GM18861 (cell line): ENCODE measurements at regions not wholly inside any gene's neighbourhood (a gene's known extent, or its start where the extent isn't known, plus 50 kb on each side); places are given as distances from the start of the nearest gene placed in this dataset.

Experiments
- ATAC-seq: cut with Tn5 transposase; IDR thresholded peaks from one replicate; pipeline ENCODE4 v1.9.1; 2021; ENCODE audit not compliant: unreplicated experiment

DNA sequence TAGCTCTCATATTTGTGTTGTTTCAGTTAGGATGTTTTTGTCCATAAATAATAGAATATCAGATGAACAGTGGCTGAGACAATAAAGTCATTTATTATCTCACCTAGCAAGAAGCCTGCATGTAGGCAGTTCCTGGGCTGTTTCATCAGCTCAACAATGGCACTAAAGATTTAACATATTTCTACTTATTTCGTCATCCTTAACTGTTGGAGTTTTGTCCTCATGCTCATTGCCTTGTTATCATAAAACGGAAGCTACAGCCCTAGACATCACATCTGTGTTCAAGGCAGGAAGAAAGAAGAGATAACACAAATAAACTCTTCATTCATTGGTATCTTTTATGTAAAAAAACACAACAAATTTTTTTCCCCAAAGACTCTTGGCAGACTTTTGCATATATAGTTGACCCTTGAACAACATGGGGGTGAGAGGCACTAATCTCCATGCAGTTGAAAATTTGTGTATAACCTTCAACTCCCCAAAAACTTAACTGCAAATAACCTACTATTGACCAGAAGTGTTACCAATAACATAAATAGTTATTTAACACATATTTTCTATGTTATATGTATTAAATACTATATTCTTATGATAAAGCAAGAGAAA lies 277.2 kb upstream of the ADRA1B start:
- no peak for ATAC-seq

DNA sequence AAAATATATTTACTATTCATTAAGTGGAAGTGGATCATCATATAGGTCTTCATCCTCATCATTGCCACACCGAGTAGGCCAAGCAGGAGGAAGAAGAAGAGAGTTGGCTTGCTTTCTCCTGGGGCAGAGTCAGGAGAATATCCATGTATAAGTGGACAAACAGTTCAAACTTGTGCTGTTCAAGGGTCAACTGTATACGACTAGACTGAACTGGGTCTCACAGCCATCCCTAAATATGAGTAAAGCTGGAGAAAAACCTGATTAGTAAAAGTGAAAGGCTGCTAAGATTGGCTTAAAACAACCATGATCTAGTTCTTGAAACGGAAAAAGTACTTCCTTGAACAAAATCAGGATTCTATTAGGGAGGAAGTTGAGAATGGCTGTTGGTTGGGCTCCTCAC lies 276.7 kb upstream of the ADRA1B start:
- ATAC-seq = no peak

DNA sequence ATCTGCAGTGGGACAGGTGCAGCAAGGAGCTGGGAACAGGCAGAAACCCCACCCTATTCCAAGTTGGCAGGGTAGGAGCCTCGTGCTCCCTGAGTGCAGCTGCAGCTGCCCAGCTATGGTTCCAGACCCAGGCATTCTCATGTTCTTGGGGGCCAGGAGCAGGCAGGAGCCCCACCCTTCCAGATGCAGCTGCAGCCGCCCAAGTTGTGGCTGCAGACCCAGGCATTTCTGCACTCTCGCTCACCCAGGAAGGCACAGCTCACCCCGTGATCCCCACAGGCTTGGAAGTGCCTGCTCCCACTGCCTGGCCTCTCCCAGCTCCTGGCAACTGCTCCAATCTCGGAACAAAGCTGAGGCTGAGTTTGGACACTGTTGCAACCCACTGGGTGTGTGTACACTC lies 275.8 kb upstream of the ADRA1B start:
- ATAC-seq = no peak

DNA sequence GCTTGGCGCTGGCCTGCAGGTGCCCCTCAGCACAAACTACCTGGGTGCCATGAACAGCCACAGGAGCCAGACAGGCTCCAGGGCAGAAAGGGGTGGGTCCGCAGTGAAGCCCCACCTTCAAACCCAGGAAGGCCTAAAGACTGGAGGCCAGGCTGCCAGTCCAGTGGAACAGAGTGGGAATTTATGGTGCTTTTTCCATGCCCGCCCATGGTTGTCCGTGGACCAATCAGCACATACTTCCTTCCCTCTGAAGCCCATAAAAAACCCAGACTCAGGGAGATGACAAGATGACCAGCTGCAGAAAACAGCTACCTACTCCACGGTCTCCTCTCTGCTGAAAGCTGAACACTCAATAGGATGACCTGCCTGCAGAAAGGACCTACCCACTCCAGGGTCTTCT lies 275.4 kb upstream of the ADRA1B start:
- no peak for ATAC-seq

DNA sequence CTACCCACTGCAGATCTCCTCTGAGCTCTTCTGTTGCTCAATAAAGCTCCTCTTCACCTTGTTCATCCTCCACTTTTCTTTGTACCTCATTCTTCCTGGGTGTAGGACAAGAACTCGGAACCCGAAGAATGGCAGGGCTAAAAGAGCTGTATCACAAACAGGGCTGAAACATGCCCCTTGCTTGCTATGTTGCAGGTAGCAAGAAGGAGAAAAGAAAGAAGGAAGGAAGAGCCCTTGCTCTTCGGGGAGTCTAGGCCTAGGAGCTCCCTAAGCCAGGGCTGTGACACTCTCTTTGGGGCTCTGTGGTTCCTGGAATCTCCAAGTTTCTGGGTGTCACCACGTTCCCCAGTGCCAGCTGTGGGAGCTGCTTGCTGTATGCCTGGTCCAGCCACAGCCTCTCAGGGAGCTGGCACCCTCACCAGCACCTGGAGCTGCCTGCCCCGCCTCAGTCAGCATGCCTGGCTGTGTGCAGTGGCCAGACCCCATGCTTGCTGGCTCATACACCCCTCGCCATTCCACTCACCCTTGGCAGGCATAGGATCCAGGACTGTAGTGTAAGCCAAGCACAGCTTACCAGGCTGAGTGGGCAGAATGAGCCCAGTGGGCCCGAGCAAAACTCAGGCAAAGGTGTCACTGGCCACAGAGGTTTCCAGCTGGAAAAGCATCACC lies 274.8 kb upstream of the ADRA1B start:
- ATAC-seq = no peak

DNA sequence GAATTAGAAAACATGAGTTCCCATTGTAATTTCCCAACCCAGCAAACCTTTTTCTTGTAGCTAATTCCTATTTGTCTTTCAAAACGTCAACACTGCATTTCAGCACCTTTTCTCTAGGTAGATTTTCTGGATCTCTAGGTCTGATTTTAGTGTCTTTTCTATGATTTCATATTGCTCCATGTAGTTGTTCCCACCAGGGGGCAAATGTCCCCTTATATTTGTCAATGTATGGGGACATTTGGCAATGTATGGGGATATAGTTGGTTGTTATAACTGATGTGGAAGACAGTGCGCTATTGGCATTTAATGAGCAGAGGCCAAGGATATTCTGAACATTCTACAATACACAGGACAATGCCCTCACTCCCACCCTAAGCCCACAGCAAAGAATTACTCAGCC lies 273.9 kb upstream of the ADRA1B start:
- ATAC-seq = no peak

DNA sequence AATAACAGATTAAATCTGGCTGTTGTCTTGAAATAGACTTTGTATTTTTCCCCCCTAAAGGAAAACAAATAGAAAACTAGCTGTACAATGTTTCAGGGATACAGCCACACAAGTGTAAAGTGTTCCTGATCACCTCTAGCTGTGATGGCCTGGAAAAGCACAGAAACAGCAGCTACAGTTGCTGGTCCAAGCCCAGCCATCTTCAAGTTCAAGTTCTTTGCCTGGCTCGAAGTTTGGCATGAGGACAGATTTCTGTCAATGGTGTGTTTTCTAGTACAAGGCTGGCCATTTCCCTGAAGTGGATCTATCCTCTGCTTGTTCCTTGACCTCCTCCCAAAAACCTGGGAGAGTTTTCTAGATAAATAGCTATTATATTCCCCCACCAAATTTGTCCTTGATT lies 272.2 kb upstream of the ADRA1B start:
- ATAC-seq = no peak

DNA sequence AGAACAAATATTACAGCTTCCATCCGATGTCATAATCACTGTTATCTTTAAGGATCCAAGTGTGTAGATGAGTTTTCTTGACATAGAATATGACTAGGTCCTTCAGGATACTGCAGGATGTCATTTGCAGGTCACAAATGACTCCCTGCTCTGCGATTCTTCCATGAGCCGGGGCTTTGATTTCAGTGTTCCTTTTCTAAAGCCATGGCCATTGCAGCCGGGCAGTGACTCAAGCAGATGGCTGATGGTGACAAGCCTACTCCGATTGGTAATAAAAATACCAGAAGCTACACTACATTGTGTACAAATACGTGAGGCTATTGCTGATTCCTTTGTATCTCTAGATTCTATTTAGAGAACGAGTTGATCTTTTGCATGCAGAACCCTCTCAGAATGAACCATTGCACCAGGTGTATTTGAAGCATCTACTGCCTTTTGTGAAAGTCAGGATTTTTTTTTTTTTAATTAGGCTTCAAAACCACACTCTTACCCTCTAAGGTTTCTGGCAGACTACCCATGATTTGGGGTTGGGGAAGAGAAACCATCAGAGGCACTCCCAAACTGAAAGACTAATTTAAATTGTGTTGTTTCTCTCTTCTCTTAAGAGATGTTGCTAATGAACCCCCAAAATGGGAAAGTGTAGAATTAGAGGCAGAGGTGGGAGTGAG lies 271.0 kb upstream of the ADRA1B start:
- ATAC-seq = no peak

DNA sequence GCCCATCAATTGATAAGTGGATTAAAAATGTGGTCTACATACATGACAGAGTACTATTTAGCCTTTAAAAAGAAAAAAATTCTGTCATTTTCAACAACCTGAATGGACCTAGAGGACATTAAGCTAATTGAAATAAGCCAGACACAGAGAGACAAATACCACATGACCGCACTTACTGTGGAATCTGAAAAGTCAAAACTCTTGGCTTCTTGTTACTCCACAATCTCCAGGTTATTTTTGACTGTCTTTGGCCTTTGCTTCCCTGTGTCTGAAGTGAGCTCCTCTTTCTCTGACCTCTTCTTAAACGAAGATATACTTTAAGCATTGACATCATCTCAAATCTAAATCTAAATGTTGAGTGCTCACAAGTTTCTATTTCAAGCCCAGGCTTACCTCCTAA lies 265.5 kb upstream of the ADRA1B start:
- no peak for ATAC-seq

DNA sequence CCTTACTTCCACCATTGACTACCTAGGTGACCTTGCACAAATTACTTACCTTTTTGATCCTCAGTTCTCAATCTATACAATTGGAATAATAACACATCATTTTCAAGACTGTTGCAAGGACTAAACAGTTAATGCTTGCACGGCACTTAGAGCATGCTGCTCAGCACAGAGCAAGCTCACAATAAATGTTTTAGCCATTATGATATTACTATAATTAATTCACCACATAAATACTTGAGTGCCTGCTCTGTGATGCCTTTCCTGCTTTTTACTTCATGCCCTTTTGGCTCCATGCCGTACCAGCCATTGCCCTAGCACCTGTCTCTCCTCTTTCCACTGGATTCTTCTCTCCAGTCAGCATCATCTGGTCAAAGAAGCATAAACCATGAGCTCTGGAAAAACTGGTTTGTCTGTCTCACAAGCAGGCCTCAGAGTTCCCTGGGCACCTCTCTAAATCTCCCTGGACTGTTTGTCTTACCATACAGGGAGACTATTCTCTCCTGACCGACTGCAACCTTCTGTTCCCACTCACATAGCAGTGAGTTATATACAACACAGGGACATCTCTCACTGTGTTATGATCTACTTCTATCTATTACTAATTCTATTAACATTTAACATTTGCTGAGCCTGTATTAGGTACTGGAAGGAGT lies 260.4 kb upstream of the ADRA1B start:
- ATAC-seq = no peak

DNA sequence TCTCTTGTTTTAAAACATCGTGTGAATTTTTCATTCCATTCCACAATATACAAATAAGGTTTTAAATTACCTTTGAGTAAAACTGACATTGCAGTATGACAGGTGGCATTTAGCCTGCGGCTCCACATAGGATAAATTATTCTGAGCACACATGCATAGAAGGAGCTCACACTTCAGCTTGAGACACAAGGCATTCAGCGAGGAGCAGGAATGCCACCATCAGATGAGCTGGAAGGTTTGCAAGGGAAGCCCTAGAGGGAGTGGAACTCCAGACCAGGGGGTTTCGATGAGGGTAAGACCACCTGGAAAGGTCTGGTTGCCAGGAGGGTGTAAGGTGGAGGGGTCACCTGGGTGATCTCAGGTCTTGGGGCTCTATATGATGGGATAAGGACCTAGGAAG lies 259.0 kb upstream of the ADRA1B start:
- ATAC-seq = no peak

DNA sequence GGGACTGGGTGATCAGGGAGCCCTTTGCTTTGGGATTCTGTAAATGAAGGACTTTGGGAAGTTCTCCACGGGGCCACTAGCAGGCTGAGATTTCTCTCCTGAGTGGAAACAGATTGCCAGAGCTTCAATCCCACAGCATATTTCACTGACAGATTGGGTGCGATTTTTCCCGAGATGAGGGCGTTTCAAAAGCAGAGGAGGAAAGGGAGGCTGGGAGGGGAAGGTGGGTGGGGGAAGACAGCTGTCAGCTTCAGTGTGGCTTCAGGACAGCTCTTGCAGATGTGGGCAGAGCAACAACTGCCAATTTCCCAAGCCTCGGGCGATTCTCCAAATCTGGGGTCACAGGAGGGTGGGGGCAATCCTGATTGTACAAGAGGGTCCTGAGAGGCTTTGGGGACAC lies 258.5 kb upstream of the ADRA1B start:
- no peak for ATAC-seq

DNA sequence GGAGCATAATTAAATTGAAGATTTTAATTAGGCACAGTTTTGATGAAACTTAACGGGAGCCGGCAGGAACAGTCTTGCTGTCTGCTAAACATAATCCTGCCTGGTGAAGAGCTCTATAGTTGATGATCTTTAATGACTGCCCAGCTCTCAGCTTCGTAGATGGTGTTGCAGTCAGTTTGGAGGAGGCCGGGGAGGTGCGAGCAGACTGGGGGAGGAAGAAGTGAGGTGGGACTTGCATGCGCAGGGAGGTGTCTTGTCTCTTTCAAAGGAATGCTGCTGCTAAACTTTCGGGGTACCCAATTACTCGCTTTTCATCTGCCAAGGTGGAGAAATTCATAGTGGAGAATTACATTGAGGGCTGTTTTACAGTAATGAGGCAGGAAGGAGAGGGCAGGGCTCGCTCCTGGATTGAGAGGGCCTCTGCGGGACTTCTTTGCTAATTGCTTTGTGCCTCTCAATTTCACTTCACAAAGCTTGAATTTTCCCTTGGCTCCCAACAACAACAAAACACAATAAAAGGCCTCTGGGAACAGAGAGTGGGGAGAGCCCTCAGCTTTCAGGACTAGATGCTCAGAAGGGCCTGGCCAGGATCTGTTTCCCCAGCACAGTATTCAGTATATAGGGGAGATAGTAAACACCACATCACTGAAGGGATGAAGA lies 257.9 kb upstream of the ADRA1B start:
- no peak for ATAC-seq

DNA sequence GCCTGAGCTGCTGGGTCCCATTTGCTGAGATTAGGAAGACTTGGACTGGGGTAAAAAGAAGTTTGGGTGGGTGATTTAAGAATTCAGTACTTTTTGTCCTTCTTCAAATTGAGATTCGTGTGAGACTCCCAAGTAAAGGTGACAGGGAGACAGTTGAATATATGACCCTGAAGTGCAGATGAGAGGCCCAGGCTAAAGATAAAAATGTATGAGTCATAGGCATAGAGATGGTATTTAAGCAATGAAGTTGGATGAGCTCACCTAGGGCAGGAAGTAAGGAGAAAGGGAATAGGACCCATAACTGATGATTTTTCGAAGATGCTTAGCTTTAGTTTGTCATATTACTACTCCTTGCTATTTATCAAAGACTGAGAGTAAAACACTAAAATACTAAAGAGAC lies 255.9 kb upstream of the ADRA1B start:
- no peak for ATAC-seq

DNA sequence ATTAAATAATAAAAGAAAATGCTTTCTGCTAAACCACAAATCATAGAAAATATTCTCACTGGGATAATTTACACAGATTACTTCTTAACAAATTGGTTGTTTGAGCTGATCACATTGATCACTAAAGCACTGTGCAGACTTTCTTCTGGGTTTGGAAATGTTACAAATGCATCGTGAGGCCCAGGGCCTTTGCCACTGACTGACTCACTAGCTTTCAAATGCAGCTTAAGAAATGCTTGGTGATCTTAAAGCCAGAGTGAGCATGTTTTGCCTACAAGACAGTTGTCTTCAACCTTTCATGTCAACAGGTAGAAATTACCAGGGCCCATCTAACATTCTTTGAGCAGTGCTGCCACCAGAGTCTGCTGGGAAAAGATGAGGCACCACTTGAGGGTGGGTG lies 252.3 kb upstream of the ADRA1B start:
- no peak for ATAC-seq

DNA sequence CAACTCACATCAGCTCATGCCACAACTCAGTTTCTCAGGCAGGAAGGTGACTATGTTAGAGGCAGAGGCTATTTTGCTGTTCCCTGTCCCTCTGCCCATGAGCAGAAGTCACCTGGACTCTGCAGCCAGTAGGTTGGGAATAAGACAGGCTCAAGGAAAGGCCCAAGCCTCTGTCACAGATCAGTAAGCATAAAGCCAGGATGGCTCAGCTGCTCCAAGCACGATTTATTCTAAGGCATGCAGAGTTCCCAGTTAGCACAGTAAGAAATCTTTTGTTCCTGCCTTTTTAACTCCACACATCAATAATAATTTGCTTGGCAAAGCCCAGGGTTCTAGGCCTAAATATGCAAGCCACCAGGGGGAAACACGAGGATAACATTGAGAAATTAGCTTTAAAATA lies 249.0 kb upstream of the ADRA1B start:
- no peak for ATAC-seq

DNA sequence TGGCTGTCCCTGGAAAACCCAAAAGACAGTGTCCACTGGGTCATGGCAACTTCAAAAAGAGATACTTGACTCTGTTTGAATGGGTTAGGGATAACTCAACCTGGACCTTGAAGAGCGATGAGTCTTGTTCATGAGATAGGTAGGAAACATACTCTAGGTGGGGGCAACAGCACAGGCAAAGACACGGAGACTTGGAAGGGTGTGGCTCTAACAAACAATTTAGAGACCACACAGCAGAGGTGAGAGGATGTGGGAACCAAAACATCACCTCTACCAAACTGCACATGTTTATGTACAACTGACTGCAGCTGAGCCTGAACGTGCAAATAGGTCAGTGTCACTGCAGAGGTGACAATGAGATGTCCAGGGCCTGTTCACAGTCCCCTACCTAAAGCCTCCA lies 247.7 kb upstream of the ADRA1B start:
- no peak for ATAC-seq

DNA sequence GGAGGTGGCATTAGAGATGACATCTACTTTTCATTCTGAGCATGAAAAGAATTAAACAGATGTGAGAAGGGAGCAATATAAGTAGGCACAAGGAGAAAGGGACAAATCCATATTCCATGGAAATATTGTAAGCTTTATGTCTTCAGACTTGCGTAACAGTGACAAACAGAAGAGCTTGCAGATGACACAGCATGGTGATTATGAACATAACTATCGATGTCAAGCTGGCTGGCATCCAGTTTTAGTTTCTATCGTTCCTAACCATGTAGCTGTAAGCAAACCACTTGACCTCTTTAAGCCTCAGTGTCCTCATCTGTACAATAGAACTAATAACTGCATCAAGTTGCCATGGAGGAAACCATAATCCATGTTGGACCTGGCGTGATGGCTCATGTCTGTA lies 246.7 kb upstream of the ADRA1B start:
- no peak for ATAC-seq

DNA sequence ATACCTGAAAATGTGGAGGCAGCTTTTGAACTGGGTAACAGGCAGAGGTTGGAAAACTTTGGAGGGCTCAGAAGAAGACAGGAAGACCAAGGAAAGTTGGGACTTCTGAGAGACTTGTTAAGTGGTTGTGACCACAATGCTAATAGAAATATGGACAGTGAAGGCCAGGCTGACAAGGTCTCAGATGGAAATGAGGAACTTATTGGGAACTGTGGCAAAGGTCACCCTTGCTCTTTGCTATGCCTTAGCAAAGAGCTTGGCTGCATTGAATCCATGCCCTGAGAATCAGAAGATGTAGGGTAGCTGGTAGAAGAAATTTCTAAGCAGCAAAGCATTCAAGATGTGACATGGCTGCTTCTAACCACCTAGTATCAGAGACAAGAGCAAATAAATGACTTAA lies 244.4 kb upstream of the ADRA1B start:
- ATAC-seq = no peak

DNA sequence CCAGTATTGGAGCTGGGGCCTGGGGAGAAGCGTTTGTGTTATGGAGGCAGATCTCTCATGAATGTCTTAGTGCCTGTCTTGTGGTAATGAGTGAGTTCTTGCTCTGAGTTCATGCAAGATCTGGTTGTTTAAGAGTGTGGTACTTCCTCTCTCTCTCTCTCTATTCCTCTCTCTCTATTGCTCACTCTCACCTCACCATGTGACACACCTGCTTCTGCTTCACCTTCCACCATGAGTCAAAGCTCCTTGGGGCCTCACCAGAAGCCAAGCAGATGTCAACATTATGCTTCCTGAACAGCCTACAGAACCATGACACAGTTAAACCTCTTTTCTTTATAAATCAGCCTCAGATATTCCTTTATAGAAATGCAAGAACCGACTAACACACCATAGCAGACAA lies 242.7 kb upstream of the ADRA1B start:
- ATAC-seq = no peak

DNA sequence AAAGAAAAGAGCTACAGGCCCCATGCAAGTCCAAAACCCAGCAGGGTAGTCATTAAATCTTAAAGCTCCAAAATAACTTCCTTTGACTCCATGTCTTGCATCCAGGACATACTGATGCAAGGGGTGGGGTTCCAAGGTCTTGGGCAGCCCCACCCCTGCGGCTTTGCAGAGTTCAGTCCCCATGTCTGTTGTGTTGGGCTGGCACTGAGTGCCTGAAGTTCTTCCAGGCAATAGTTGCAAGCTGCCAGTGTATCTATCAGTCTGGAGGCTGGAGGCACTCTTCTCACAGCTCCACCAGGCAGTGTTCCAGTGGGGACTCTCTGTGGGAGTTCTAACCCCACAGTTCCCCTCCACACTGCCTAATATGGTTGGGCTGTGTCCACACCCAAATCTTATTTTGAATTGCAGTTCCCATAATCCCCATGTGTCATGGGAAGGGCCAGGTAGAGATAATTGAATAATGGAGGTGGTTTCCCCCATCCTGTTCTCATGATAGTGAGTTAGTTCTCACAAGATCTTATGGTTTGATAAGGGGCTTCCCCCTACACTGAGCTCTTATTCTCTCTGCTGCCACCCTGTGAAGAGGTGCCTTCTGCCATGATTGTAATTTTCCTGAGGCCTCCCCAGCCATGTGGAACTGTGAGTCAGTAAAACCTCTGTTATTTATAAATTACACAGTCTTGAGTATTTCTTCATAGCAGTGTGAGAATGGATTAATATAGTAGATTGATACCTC lies 237.5 kb upstream of the ADRA1B start:
- no peak for ATAC-seq
